GM19351 (cell line): ENCODE measurements at regions not wholly inside any gene's neighbourhood (a gene's known extent, or its start where the extent isn't known, plus 50 kb on each side); places are given as distances from the start of the nearest gene placed in this dataset.

Experiments used
- ATAC-seq: cut with Tn5 transposase; IDR thresholded peaks from one replicate; pipeline ENCODE4 v1.9.1; 2021; ENCODE audit warnings: mild to moderate bottlenecking, moderate library complexity; ENCODE audit not compliant: unreplicated experiment

GRCh38 chr12:65756956-65757511 lies 67.2 kb upstream of the HMGA2 start:
- ATAC-seq = peak; percentile 93

GRCh38 chr12:65758401-65758800 lies 65.9 kb upstream of the HMGA2 start:
- ATAC-seq = no peak

- ATAC-seq = no peak
Measured at GRCh38 chr12:65759735-65760134, 64.5 kb upstream of the HMGA2 start.

GRCh38 chr12:65761301-65761700 lies 63.0 kb upstream of the HMGA2 start:
- no peak for ATAC-seq

GRCh38 chr12:65764325-65764724 lies 60.0 kb upstream of the HMGA2 start:
- no peak for ATAC-seq

GRCh38 chr12:65765436-65765813 lies 58.9 kb upstream of the HMGA2 start:
- ATAC-seq = no peak

GRCh38 chr12:65769880-65770279 lies 54.4 kb upstream of the HMGA2 start:
- no peak for ATAC-seq
